Ishikawa (cell line): ENCODE measurements at regions not wholly inside any gene's neighbourhood (a gene's known extent, or its start where the extent isn't known, plus 50 kb on each side); places are given as distances from the start of the nearest gene placed in this dataset.

Experiments used
- CEBPB ChIP-seq: IDR thresholded peaks from 2 replicates; pipeline ENCODE4 v1.6.1; 2012
- CREB1 ChIP-seq: IDR thresholded peaks from 2 replicates; pipeline ENCODE4 v1.6.1; 2012; ENCODE audit warnings: low read depth
- EGR1 ChIP-seq: IDR thresholded peaks from 2 replicates; pipeline ENCODE4 v1.6.1; 2012
- EP300 ChIP-seq: IDR thresholded peaks from 2 replicates; pipeline ENCODE4 v1.6.1; 2012; ENCODE audit warnings: borderline replicate concordance
- FOXM1 ChIP-seq: IDR thresholded peaks from 2 replicates; pipeline ENCODE4 v1.6.1; 2012; ENCODE audit warnings: low read depth, borderline replicate concordance
- NFIC ChIP-seq: IDR thresholded peaks from 2 replicates; pipeline ENCODE4 v1.6.1; 2012
- RAD21 ChIP-seq: IDR thresholded peaks from 2 replicates; pipeline ENCODE4 v1.6.1; 2012; ENCODE audit warnings: low read depth
- REST ChIP-seq: IDR thresholded peaks from 2 replicates; pipeline ENCODE4 v1.6.1; 2012; ENCODE audit warnings: low read depth, mild to moderate bottlenecking
- TAF1 ChIP-seq: IDR thresholded peaks from 2 replicates; pipeline ENCODE4 v1.6.1; 2012; ENCODE audit warnings: low read depth, mild to moderate bottlenecking
- TCF12 ChIP-seq: IDR thresholded peaks from 2 replicates; pipeline ENCODE4 v1.6.1; 2012; ENCODE audit warnings: low read depth
- TEAD4 ChIP-seq: IDR thresholded peaks from 2 replicates; pipeline ENCODE4 v1.6.1; 2012
- YY1 ChIP-seq: IDR thresholded peaks from 2 replicates; pipeline ENCODE4 v1.6.1; 2012; ENCODE audit warnings: low read depth
- ZBTB7A ChIP-seq: IDR thresholded peaks from 2 replicates; pipeline ENCODE4 v1.6.1; 2012; ENCODE audit warnings: low read depth
- TF ChIP-seq, protein P1 (sequence below): IDR thresholded peaks from 2 replicates; pipeline ENCODE4 v1.6.1; 2012
- TF ChIP-seq, protein P2 (sequence below): IDR thresholded peaks from 2 replicates; pipeline ENCODE4 v1.6.1; 2012

DNA sequence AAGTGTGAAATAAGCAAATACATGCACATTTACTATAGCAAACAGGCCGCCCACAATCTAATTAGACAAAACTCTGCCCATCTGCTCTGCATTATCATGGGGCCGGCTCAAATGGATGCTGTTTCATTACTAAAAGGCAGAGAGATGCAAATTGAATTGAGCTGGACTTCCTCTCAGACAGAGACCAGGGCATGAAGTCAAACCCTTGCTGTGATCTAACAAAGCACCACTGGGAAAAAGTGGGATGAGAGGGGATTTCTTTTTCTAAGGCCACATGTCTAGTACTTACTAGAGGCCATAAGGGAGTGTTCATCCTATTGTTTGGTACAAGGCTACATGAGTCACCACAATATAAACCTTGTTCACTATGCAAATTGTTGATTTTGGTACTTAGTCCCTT is 614.7 kb downstream of the ISL1 start:
- TF ChIP-seq REST, result no peak
- TF ChIP-seq, protein P1, sequence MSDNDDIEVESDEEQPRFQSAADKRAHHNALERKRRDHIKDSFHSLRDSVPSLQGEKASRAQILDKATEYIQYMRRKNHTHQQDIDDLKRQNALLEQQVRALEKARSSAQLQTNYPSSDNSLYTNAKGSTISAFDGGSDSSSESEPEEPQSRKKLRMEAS, result no peak
- TF ChIP-seq CREB1, result no peak
- TF ChIP-seq YY1, result no peak
- no peak for TF ChIP-seq RAD21
- TF ChIP-seq NFIC, result no peak
- no peak for TF ChIP-seq FOXM1
- no peak for TF ChIP-seq TAF1
- TF ChIP-seq CEBPB, result no peak
- TF ChIP-seq TEAD4, result no peak
- no peak for TF ChIP-seq TCF12

GRCh38 chr5:52007230-52007858 is 624.1 kb downstream of the ISL1 start:
- TF ChIP-seq NFIC, result no peak
- peak; percentile 62; the same call in 1 of the 2 replicates for TF ChIP-seq TEAD4
- TF ChIP-seq EGR1, result no peak
- TF ChIP-seq TAF1, result no peak
- no peak for TF ChIP-seq FOXM1
- TF ChIP-seq YY1, result peak; percentile 55; the same call in 1 of the 2 replicates
- peak; percentile 92 for TF ChIP-seq RAD21

- TF ChIP-seq TEAD4, result no peak
These were observed 627.2 kb downstream of the ISL1 start for GRCh38 chr5:52010454-52010853.

- no peak for TF ChIP-seq EP300
- TF ChIP-seq ZBTB7A, result no peak
- TF ChIP-seq REST, result no peak
- TF ChIP-seq NFIC, result no peak
- TF ChIP-seq TCF12, result no peak
- no peak for TF ChIP-seq RAD21
- TF ChIP-seq, protein P1, result no peak
- TF ChIP-seq CREB1, result no peak
- TF ChIP-seq EGR1, result no peak
- TF ChIP-seq, protein P2, sequence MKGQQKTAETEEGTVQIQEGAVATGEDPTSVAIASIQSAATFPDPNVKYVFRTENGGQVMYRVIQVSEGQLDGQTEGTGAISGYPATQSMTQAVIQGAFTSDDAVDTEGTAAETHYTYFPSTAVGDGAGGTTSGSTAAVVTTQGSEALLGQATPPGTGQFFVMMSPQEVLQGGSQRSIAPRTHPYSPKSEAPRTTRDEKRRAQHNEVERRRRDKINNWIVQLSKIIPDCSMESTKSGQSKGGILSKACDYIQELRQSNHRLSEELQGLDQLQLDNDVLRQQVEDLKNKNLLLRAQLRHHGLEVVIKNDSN, result no peak
- TF ChIP-seq FOXM1, result no peak
- TF ChIP-seq CEBPB, result no peak
- TF ChIP-seq TEAD4, result no peak
- TF ChIP-seq YY1, result no peak
- no peak for TF ChIP-seq TAF1
These were observed 630.3 kb downstream of the ISL1 start for GRCh38 chr5:52013523-52013922.

DNA sequence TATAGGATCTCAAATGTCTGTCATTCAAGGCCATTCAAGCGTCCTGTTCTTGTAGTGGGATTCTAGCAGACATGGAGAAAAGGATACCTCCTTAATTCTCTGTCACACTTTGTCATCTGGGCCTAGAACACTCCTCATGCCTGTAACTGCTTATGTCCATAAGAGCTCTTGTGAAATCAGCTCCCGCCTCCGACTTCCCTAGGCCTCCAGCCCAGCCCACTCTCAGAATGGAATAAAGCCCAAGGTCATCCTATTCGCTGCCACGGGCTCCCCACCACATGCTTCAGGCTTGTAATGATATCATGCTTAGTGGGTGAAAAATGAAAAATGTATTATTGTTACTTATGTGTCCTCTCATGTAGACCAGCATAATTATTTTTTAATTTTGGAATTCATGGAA is 632.5 kb downstream of the ISL1 start:
- TF ChIP-seq TCF12, result no peak
- TF ChIP-seq CEBPB, result no peak
- TF ChIP-seq EP300, result no peak
- no peak for TF ChIP-seq FOXM1
- TF ChIP-seq, protein P1, result no peak
- TF ChIP-seq NFIC, result no peak
- TF ChIP-seq EGR1, result no peak
- no peak for TF ChIP-seq RAD21
- TF ChIP-seq, protein P2, result no peak
- TF ChIP-seq ZBTB7A, result no peak
- no peak for TF ChIP-seq YY1

- TF ChIP-seq TCF12 (no peak), REST (no peak), ZBTB7A (no peak), NFIC (no peak), RAD21 (no peak), TEAD4 (no peak), CEBPB (no peak), EGR1 (no peak), CREB1 (no peak), EP300 (no peak)
- TF ChIP-seq, protein P2, result no peak
These were observed 634.3 kb downstream of the ISL1 start for GRCh38 chr5:52017567-52017966.
